Muscle of leg (tissue), 3 donors: ENCODE measurements at regions not wholly inside any gene's neighbourhood (a gene's known extent, or its start where the extent isn't known, plus 50 kb on each side); places are given as distances from the start of the nearest gene placed in this dataset.

Experiments used
- DNase-seq: peaks from one replicate; pipeline ENCODE4 v3.0.0; 2013
- H3K27ac ChIP-seq: one replicate; pipeline ENCODE4 v1.5.1; 2013; ENCODE audit warnings: mild to moderate bottlenecking, low read length, control low read depth
- H3K27me3 ChIP-seq: one replicate; pipeline ENCODE4 v1.6.1; 2013; ENCODE audit warnings: low read length; ENCODE audit not compliant: control insufficient read depth, insufficient read depth
- H3K36me3 ChIP-seq: one replicate; pipeline ENCODE4 v1.6.1; 2013; ENCODE audit warnings: low read length; ENCODE audit not compliant: control insufficient read depth, insufficient read depth
- H3K4me1 ChIP-seq: one replicate; pipeline ENCODE4 v1.6.1; 2013; ENCODE audit warnings: low read length; ENCODE audit not compliant: control insufficient read depth, insufficient read depth
- H3K4me3 ChIP-seq: one replicate; pipeline ENCODE4 v1.5.1; 2013; ENCODE audit warnings: low read length, control low read depth
- H3K9me3 ChIP-seq: replicated peaks from 2 replicates; pipeline ENCODE4 v1.6.1; 2013; ENCODE audit warnings: low read depth, low read length; ENCODE audit not compliant: control insufficient read depth
- WGBS: methylation state at CpG from one replicate; pipeline ENCODE4 v1.1.5; 2013; ENCODE audit warnings: missing lambda C conversion rate; ENCODE audit not compliant: insufficient coverage; 5-methylcytosine and 5-hydroxymethylcytosine counted together

- Histone ChIP-seq H3K4me1 (peaks cover 8% of the 10 kb centered on the region), H3K27me3 (peaks cover 4% of the 10 kb centered on the region), H3K27ac (no peak overlapping the region), H3K36me3 (no peaks in the 10 kb centered on the region), H3K9me3 (no peaks in the 10 kb centered on the region), H3K4me3 (no peak overlapping the region)
- DNase-seq = no peak
- WGBS = 94% methylated on average over 6 of the region's 6 CpGs
Measured at GRCh38 chr1:9478021-9478420, 61.2 kb upstream of the SLC25A33 start.

DNA sequence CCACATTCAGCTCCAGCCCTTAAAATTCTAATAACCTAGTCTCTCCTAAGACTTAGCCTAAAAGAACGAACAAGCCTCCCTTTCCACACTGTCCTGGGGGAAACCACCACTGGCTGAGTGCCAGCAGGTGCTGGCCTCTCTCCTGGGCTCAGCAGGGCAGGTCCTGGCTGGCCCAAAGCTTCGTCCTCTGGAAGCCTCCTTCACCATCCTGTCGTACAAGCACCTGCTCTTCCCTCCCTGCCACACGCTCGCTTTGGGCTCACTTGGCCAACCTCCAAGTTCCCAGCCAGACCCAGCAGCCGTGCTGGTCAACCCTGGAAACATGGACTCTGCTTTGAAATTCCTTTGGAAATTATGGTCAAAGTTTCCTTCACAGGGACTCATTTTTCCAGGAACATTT is 58.2 kb upstream of the SLC25A33 start:
- 60% methylated on average over 6 of the region's 6 CpGs for WGBS
- H3K36me3 ChIP-seq = no peaks in the 10 kb centered on the region
- no peaks in the 10 kb centered on the region for H3K9me3 ChIP-seq
- no peak overlapping the region for H3K27ac ChIP-seq
- no peak for DNase-seq
- peaks cover 10% of the 10 kb centered on the region for H3K27me3 ChIP-seq
- no peaks in the 10 kb centered on the region for H3K4me1 ChIP-seq
- H3K4me3 ChIP-seq = no peak overlapping the region

DNA sequence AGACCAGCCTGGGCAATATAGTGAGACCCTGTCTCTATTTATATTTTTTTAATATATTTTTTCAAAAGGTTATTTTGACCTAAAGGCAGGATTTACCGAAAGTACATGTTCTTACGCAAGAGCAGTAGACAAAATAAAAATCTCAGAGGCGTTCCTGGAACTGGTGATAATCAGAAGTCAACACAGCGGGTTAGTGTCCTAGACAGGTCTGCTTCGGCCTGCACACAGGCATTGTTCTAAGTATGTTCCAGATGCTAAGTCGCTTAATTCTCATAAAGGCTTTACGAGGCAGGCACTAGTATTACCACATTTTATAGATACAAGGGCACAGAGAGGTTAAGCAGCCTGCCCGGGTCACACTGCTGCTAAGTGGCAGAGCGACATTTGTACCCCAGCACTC is 56.9 kb upstream of the SLC25A33 start:
- 60% methylated on average over 4 of the region's 9 CpGs for WGBS

DNA sequence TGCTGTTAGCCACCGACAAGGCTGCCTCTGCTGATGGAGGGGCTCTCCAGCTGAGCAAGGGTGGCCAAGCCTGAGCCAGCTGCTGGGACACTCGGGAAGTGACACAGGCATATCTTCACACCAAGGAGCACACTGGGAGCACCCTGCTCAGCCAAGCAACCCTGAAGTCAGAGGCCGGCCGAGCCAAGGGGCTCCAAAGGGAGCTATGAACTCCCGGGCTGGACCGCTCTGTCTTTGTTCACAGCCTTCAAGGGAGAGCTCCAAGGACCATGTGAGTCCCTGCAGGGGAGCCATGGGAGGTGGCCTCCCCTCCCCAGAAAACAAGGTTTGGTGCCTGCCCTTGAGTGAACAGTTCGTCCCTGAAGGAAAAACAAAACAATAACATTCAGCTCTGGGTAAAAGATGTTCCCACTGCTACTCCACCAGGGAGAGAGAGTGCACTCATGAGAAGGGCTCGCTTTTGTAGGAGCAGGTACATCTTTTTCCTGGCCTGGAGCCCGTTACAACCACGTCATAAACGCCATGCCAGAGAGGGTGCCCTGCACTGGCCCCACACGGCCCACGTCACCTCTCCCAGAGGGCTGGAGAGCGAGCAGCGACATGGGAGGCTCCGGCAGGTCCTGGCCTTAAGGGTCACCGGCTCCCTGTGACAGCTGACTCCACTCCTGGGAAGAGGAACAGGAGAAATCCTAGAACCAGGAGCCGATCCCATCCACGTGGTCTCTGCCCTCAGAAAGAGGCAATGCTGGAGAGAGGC is 56.3 kb upstream of the SLC25A33 start:
- peaks cover 10% of the 10 kb centered on the region for H3K27me3 ChIP-seq
- no peak overlapping the region for H3K4me3 ChIP-seq
- H3K9me3 ChIP-seq = no peaks in the 10 kb centered on the region
- H3K4me1 ChIP-seq = peaks cover 8% of the 10 kb centered on the region
- WGBS = 56% methylated on average over 16 of the region's 19 CpGs
- no peaks in the 10 kb centered on the region for H3K36me3 ChIP-seq
- H3K27ac ChIP-seq = no peak overlapping the region
- DNase-seq = no peak

More for the DNA sequence above, 56.9 kb upstream of the SLC25A33 start:
- DNase-seq = no peak
- Histone ChIP-seq H3K4me3 (no peak overlapping the region), H3K27ac (no peak overlapping the region), H3K9me3 (no peaks in the 10 kb centered on the region), H3K27me3 (peaks cover 10% of the 10 kb centered on the region), H3K4me1 (peaks cover 8% of the 10 kb centered on the region), H3K36me3 (no peaks in the 10 kb centered on the region)

GRCh38 chr1:9486466-9487140 is 52.7 kb upstream of the SLC25A33 start:
- H3K4me1 ChIP-seq = peaks cover 8% of the 10 kb centered on the region
- H3K36me3 ChIP-seq = no peaks in the 10 kb centered on the region
- H3K4me3 ChIP-seq = no peak overlapping the region
- WGBS = 52% methylated on average over 9 of the region's 12 CpGs
- H3K27me3 ChIP-seq = peaks cover 10% of the 10 kb centered on the region
- no peaks in the 10 kb centered on the region for H3K9me3 ChIP-seq
- peak overlapping the region; percentile 47 for H3K27ac ChIP-seq
- peak; percentile 71 for DNase-seq
